BJ (cell line): ENCODE measurements at regions not wholly inside any gene's neighbourhood (a gene's known extent, or its start where the extent isn't known, plus 50 kb on each side); places are given as distances from the start of the nearest gene placed in this dataset.

Experiments
- CTCF ChIA-PET: fragments of 350-600 bp; formaldehyde crosslinking; extraction: SDS; loops from one replicate; lab custom pipeline; 2021; ENCODE audit warnings: antibody characterized with exemption, inconsistent platforms; lab: Yijun Ruan, JAX
- POLR2A ChIA-PET: fragments of 300-600 bp; sonication (Branson Sonifier 250); formaldehyde crosslinking; extraction: SDS; loops from one replicate; lab custom pipeline; 2021; ENCODE audit warnings: antibody characterized with exemption; lab: Charles Lee
- DNase-seq: peaks from one replicate; pipeline ENCODE4 v3.0.0-alpha.2; 2011; ENCODE audit warnings: low read depth
- H3K27me3 ChIP-seq: 2 replicates; pipeline ENCODE4 v1.6.0; 2011; ENCODE audit warnings: low read length; ENCODE audit not compliant: control insufficient read depth, insufficient read depth
- H3K36me3 ChIP-seq: 2 replicates; pipeline ENCODE4 v1.5.1; 2011; ENCODE audit warnings: low read length; ENCODE audit not compliant: control insufficient read depth, insufficient read depth
- H3K4me3 ChIP-seq: 2 replicates; pipeline ENCODE4 v1.5.1; 2011; ENCODE audit warnings: low read depth, mild to moderate bottlenecking, control low read depth, low read length
- TF ChIP-seq, protein P1 (sequence below): IDR thresholded peaks from 2 replicates; pipeline ENCODE4 v1.5.1; 2011; ENCODE audit warnings: low read depth, mild to moderate bottlenecking, control low read depth, inconsistent platforms, low read length, moderate library complexity; ENCODE audit not compliant: insufficient read depth

DNA sequence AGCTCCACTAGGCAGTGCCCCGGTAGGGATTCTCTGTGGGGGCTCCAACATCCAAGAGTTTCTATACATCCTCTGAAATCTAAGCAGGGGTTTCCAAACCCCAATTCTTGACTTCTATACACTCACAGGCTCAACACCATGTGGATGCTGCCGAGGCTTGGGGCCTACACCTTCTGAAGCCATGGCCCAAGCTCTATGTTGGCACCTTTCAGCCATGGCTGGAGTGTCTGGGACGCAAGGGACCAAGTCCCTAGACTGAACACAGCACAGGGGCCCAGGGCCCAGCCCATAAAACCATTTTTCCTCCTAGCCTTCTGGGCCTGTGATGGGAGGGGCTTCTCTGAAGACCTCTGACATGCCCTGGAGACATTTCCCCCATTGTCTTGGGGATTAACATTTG lies 511.8 kb downstream of the TRAM1L1 start:
- POLR2A ChIA-PET: no interaction called here
- H3K4me3 ChIP-seq: no peak overlapping the region
- H3K27me3 ChIP-seq: no peaks in the 10 kb centered on the region
- CTCF ChIA-PET: no interaction called here
- no peak for DNase-seq
- H3K36me3 ChIP-seq: no peaks in the 10 kb centered on the region
- TF ChIP-seq, protein P1, sequence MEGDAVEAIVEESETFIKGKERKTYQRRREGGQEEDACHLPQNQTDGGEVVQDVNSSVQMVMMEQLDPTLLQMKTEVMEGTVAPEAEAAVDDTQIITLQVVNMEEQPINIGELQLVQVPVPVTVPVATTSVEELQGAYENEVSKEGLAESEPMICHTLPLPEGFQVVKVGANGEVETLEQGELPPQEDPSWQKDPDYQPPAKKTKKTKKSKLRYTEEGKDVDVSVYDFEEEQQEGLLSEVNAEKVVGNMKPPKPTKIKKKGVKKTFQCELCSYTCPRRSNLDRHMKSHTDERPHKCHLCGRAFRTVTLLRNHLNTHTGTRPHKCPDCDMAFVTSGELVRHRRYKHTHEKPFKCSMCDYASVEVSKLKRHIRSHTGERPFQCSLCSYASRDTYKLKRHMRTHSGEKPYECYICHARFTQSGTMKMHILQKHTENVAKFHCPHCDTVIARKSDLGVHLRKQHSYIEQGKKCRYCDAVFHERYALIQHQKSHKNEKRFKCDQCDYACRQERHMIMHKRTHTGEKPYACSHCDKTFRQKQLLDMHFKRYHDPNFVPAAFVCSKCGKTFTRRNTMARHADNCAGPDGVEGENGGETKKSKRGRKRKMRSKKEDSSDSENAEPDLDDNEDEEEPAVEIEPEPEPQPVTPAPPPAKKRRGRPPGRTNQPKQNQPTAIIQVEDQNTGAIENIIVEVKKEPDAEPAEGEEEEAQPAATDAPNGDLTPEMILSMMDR: no peak

DNA sequence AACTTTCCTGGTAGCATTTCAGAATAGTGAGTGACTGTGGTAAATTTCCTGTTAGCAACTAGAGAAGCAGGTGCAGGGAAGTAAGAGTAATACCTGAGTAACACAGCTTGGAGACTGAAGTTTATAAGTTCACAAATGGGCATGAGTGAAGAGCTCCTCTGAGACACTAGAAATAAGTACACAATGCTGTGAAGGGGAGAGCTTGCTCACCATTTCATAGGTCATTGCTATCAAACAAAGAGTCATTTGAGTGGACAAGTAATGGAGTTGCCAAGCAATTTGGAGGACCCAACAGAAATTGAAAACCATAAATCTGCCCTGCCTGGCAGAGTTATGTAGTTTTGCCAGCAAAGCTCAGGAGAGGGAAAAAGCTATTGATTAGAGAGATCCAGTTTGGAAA lies 523.6 kb downstream of the TRAM1L1 start:
- Histone ChIP-seq H3K36me3 (no peaks in the 10 kb centered on the region), H3K27me3 (no peaks in the 10 kb centered on the region), H3K4me3 (no peak overlapping the region)
- ChIA-PET CTCF (no interaction called here), POLR2A (no interaction called here)
- TF ChIP-seq, protein P1: no peak
- no peak for DNase-seq

DNA sequence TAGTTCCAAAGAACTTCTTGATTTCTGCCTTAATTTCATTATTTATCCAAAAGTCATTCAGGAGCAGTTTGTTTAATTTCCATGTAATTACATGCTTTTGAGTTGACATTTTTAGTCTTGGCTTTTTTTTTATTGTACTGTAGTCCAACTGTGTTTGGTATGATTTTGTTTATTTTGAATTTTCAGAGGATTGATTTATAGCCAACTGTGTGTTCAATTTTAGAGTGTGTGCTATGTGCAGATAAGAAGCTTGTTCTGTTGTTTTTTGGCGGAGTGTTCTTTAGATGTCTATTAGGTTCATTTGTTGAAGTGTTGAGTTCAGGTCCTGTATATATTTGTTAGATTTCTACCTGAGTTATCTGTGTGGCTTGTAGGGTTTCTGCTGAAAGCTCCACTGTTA lies 533.6 kb downstream of the TRAM1L1 start:
- no peak for DNase-seq
- ChIA-PET CTCF (no interaction called here), POLR2A (no interaction called here)

DNA sequence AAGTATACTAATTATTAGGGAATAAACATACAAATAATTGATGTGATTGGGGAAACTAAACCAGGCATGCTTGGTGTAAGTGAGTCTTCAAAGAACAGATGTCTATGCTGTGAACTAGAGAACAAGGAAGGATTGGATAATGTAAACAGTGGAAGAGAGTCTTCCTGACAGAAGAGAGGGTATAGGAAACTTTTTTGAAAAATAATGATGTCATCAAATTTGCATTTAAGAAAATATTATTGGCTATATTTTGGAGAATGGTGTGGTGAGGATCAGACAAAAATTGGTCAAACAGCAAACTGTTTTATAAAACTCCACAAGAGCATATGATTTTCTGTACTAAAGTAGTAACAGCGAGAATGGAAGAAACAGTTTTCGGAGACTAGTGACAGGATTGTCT lies 537.7 kb downstream of the TRAM1L1 start:
- Histone ChIP-seq H3K27me3 (no peaks in the 10 kb centered on the region), H3K4me3 (no peak overlapping the region), H3K36me3 (no peaks in the 10 kb centered on the region)
- TF ChIP-seq, protein P1: no peak
- DNase-seq: no peak
- ChIA-PET POLR2A (no interaction called here), CTCF (no interaction called here)

More for the DNA sequence above, 533.6 kb downstream of the TRAM1L1 start:
- H3K27me3 ChIP-seq: no peaks in the 10 kb centered on the region
- H3K4me3 ChIP-seq: no peak overlapping the region
- H3K36me3 ChIP-seq: no peaks in the 10 kb centered on the region
- TF ChIP-seq, protein P1: no peak

DNA sequence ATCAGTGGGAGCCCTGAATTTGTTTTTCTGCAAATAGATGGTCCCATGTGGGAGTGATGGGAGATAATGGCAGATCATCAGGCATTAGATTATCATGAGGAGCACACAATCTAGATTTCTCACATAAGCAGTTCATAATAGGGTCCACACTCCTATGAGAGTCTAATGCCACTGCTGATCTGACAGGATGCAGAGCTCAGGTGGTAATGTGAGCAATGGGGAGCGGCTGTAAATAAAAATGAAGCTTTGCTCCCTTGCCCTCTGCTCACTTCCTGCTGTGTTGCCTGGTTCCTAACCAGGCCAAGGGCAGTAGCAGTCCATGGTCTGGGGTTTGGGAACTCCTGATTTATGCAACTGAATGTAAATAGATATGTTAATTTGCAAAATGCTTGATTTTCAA lies 538.6 kb downstream of the TRAM1L1 start:
- no peaks in the 10 kb centered on the region for H3K27me3 ChIP-seq
- CTCF ChIA-PET: no interaction called here
- DNase-seq: no peak
- H3K36me3 ChIP-seq: no peaks in the 10 kb centered on the region
- H3K4me3 ChIP-seq: no peak overlapping the region
- TF ChIP-seq, protein P1: no peak
- POLR2A ChIA-PET: no interaction called here
